ENCODE measurements at regions not wholly inside any gene's neighbourhood (a gene's known extent, or its start where the extent isn't known, plus 50 kb on each side); places are given as distances from the start of the nearest gene placed in this dataset.

- no peaks in the 10 kb centered on the region for H3K4me1 ChIP-seq
- no peak for DNase-seq
- ATAC-seq: no peak
- WGBS, 2 donors: 56 to 57% methylated on average over 7 of the region's 7 CpGs
- H3K27ac ChIP-seq: no peak overlapping the region
- H3K27me3 ChIP-seq: peaks cover 0 to 26% (median 9%) of the 10 kb centered on the region in 7 donors
- no peak overlapping the region for H3K4me3 ChIP-seq
- peaks cover 0 to 25% (median 0%) of the 10 kb centered on the region in 11 donors for H3K9me3 ChIP-seq
- H3K36me3 ChIP-seq: no peaks in the 10 kb centered on the region
- intact Hi-C loops (cut with DNase I): no loop called here
- TF ChIP-seq, protein P1, sequence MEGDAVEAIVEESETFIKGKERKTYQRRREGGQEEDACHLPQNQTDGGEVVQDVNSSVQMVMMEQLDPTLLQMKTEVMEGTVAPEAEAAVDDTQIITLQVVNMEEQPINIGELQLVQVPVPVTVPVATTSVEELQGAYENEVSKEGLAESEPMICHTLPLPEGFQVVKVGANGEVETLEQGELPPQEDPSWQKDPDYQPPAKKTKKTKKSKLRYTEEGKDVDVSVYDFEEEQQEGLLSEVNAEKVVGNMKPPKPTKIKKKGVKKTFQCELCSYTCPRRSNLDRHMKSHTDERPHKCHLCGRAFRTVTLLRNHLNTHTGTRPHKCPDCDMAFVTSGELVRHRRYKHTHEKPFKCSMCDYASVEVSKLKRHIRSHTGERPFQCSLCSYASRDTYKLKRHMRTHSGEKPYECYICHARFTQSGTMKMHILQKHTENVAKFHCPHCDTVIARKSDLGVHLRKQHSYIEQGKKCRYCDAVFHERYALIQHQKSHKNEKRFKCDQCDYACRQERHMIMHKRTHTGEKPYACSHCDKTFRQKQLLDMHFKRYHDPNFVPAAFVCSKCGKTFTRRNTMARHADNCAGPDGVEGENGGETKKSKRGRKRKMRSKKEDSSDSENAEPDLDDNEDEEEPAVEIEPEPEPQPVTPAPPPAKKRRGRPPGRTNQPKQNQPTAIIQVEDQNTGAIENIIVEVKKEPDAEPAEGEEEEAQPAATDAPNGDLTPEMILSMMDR (IDR thresholded peaks at IDR 0.05): no peak
These were observed 123.5 kb downstream of the TTC8 start for GRCh38 chr14:88947646-88948598.

DNA sequence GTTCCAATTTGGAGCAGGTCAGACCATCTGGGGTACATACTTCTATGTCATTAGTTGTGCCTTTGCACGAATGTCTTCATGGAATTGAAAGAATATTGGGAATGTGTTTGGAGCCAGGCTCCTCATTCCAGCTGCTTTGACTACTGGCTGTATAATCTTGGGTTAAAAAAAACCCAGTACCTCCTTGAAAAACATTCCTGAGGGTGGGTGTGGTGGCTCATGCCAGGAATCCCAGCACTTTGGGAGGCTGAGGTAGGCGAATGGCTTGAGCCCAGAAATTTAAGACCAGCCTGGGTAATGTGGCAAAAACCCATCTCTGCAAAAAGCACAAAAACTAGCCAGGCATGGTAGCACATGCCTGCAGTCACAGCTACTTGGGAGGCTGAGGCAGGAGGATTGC lies 125.6 kb downstream of the TTC8 start:
- Histone ChIP-seq H3K27me3 (peaks cover 0 to 19% (median 4%) of the 10 kb centered on the region in 7 donors), H3K4me1 (no peaks in the 10 kb centered on the region), H3K9me3 (peaks cover 0 to 31% (median 0%) of the 10 kb centered on the region in 11 donors), H3K4me3 (no peak overlapping the region), H3K36me3 (no peaks in the 10 kb centered on the region), H3K27ac (no peak overlapping the region)
- DNase-seq (no peak), ATAC-seq (no peak)
- whole genome bisulfite sequencing, 2 donors: 25 to 32% methylated on average over 2 of the region's 2 CpGs
- intact Hi-C loops (cut with DNase I): no loop called here
- TF ChIP-seq, protein P1 (IDR thresholded peaks at IDR 0.05): no peak

- Histone ChIP-seq H3K4me3 (no peak overlapping the region), H3K27me3 (peaks cover 0 to 9% (median 2%) of the 10 kb centered on the region in 7 donors), H3K36me3 (no peaks in the 10 kb centered on the region), H3K9me3 (peaks cover 0 to 31% (median 0%) of the 10 kb centered on the region in 11 donors), H3K27ac (no peak overlapping the region), H3K4me1 (no peaks in the 10 kb centered on the region)
- intact Hi-C loops (cut with DNase I): no loop called here
- WGBS, 2 donors: 61 to 68% methylated on average over 3 of the region's 3 CpGs
- DNase-seq: no peak
- TF ChIP-seq, protein P1 (IDR thresholded peaks at IDR 0.05): no peak
- ATAC-seq: no peak
These were observed 126.9 kb downstream of the TTC8 start for GRCh38 chr14:88951370-88951769.

DNA sequence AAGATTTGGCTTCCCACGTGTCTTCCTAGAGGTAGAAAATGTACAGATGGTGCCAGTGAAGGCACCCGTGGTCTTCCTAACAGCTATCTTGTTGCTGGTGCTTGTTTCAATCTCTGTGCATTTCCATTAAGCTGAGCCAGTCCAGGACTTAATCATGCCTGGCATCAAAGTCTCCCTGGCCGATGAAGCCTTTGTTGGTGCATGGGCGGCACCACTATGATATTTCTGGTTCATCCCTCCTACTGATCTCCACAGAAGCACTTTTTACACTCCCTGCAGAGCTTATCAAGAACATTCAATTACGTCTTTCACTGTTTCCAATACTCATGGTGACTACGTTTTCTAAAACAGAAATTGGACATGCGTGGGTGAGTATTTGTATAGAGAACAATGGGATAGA lies 128.4 kb downstream of the TTC8 start:
- DNase-seq: no peak
- Histone ChIP-seq H3K27ac (no peak overlapping the region), H3K36me3 (no peaks in the 10 kb centered on the region), H3K4me1 (no peaks in the 10 kb centered on the region), H3K9me3 (peaks cover 0 to 31% (median 0%) of the 10 kb centered on the region in 11 donors), H3K4me3 (no peak overlapping the region), H3K27me3 (peaks cover 0 to 9% (median 0%) of the 10 kb centered on the region in 7 donors)
- 79 to 83% methylated on average over 7 of the region's 7 CpGs for WGBS, 2 donors
- no peak for ATAC-seq
- TF ChIP-seq, protein P1 (IDR thresholded peaks at IDR 0.05): no peak
- intact Hi-C loops (cut with DNase I): no loop called here

All from heart right ventricle (tissue), 16 donors.